ENCODE measurements at regions not wholly inside any gene's neighbourhood (a gene's known extent, or its start where the extent isn't known, plus 50 kb on each side); places are given as distances from the start of the nearest gene placed in this dataset.

GRCh38 chr3:68467465-68467864, 464.9 kb downstream of the TAFA4 start:
- no peak for DNase-seq (ENCODE audit: low read depth in 1 of 2, low spot score in 1 of 2)

GRCh38 chr3:68458581-68458980, 473.8 kb downstream of the TAFA4 start:
- DNase-seq (ENCODE audit: low read depth in 1 of 2, low spot score in 1 of 2), result no peak

- no peak for DNase-seq (ENCODE audit: low read depth in 1 of 2, low spot score in 1 of 2)
Measured at GRCh38 chr3:68448510-68449383, 483.6 kb downstream of the TAFA4 start.

GRCh38 chr3:68447885-68448284, 484.5 kb downstream of the TAFA4 start:
- DNase-seq (ENCODE audit: low read depth in 1 of 2, low spot score in 1 of 2), result no peak

GRCh38 chr3:68441054-68441453, 491.3 kb downstream of the TAFA4 start:
- DNase-seq (ENCODE audit: low read depth in 1 of 2, low spot score in 1 of 2), result no peak

- no peak for DNase-seq (ENCODE audit: low read depth in 1 of 2, low spot score in 1 of 2)
Measured at GRCh38 chr3:68436619-68437401, 495.5 kb downstream of the TAFA4 start.

- DNase-seq (ENCODE audit: low read depth in 1 of 2, low spot score in 1 of 2), result no peak
Measured at GRCh38 chr3:68428495-68428894, 503.9 kb downstream of the TAFA4 start.

- no peak for DNase-seq (ENCODE audit: low read depth in 1 of 2, low spot score in 1 of 2)
Measured at GRCh38 chr3:68424796-68425460, 507.4 kb downstream of the TAFA4 start.

GRCh38 chr3:68408626-68409025, 523.7 kb downstream of the TAFA4 start:
- no peak for DNase-seq (ENCODE audit: low read depth in 1 of 2, low spot score in 1 of 2)

GRCh38 chr3:68403741-68404140, 528.6 kb downstream of the TAFA4 start:
- no peak for DNase-seq (ENCODE audit: low read depth in 1 of 2, low spot score in 1 of 2)

GRCh38 chr3:68402235-68402918, 530.0 kb downstream of the TAFA4 start:
- DNase-seq (ENCODE audit: low read depth in 1 of 2, low spot score in 1 of 2), result no peak

- no peak for DNase-seq (ENCODE audit: low read depth in 1 of 2, low spot score in 1 of 2)
Measured at GRCh38 chr3:68378631-68379030, 553.7 kb downstream of the TAFA4 start.

- no peak for DNase-seq (ENCODE audit: low read depth in 1 of 2, low spot score in 1 of 2)
Measured at GRCh38 chr3:68373727-68374126, 558.6 kb downstream of the TAFA4 start.

GRCh38 chr3:68363796-68364195, 568.6 kb downstream of the TAFA4 start:
- no peak for DNase-seq (ENCODE audit: low read depth in 1 of 2, low spot score in 1 of 2)

- no peak for DNase-seq (ENCODE audit: low read depth in 1 of 2, low spot score in 1 of 2)
Measured at GRCh38 chr3:68360492-68360891, 571.9 kb downstream of the TAFA4 start.

GRCh38 chr3:68345781-68346180, 586.6 kb downstream of the TAFA4 start:
- DNase-seq (ENCODE audit: low read depth in 1 of 2, low spot score in 1 of 2), result no peak

GRCh38 chr3:68342426-68342825, 589.9 kb downstream of the TAFA4 start:
- no peak for DNase-seq (ENCODE audit: low read depth in 1 of 2, low spot score in 1 of 2)

GRCh38 chr3:68336042-68336441, 596.3 kb downstream of the TAFA4 start:
- DNase-seq (ENCODE audit: low read depth in 1 of 2, low spot score in 1 of 2), result no peak

GRCh38 chr3:68334367-68334986, 597.9 kb downstream of the TAFA4 start:
- DNase-seq (ENCODE audit: low read depth in 1 of 2, low spot score in 1 of 2), result no peak

- no peak for DNase-seq (ENCODE audit: low read depth in 1 of 2, low spot score in 1 of 2)
Measured at GRCh38 chr3:68328049-68328448, 604.3 kb downstream of the TAFA4 start.

GRCh38 chr3:68315964-68316363, 616.4 kb downstream of the TAFA4 start:
- DNase-seq (ENCODE audit: low read depth in 1 of 2, low spot score in 1 of 2), result no peak

All from activated CD4-positive, alpha-beta T cell treated with anti-CD3 and anti-CD28 coated beads, Interleukin-2, amount 50 U/mL, for 24 hours (primary cell).